ENCODE measurements at regions not wholly inside any gene's neighbourhood (a gene's known extent, or its start where the extent isn't known, plus 50 kb on each side); places are given as distances from the start of the nearest gene placed in this dataset.

DNA sequence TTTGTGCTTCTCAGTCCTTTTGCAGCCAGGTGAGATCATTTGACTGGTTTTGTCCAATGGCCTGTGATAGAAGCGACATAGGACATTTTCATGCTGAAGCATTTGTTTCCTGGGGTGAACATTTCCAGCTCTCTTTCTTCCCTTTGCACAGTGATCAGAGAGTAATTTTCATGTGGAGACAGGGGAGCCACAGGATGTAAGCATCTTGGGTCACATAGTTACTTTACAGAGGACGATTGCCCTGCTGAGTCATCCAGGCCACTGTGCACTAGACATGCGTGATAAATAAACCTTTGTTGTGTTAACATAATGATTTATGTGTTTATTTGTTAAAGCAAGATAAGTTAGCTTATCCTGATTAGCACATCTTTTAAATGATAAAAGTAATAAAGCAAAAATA lies 263.5 kb upstream of the CCDC179 start:
- DNase-seq: no peak
- Mint-ChIP-seq H3K27me3 (ENCODE audit: low read depth) (no peaks in the 10 kb centered on the region), H3K36me3 (ENCODE audit: insufficient read depth in 2 of 2) (no peaks in the 10 kb centered on the region), H3K4me3 (no peak overlapping the region), H3K4me1 (ENCODE audit: low read depth) (no peaks in the 10 kb centered on the region), H3K27ac (no peak overlapping the region), H3K9me3 (no peaks in the 10 kb centered on the region)
- no peak for ATAC-seq (replicated peaks in 1 of 2)

GRCh38 chr11:23124249-23124648 lies 264.0 kb upstream of the CCDC179 start:
- no peak overlapping the region for H3K27ac Mint-ChIP-seq
- H3K4me1 Mint-ChIP-seq (ENCODE audit: low read depth): no peaks in the 10 kb centered on the region
- no peaks in the 10 kb centered on the region for H3K27me3 Mint-ChIP-seq (ENCODE audit: low read depth)
- DNase-seq (no peak), ATAC-seq (replicated peaks in 1 of 2) (no peak)
- no peaks in the 10 kb centered on the region for H3K36me3 Mint-ChIP-seq (ENCODE audit: insufficient read depth in 2 of 2)
- no peak overlapping the region for H3K4me3 Mint-ChIP-seq
- no peaks in the 10 kb centered on the region for H3K9me3 Mint-ChIP-seq

DNA sequence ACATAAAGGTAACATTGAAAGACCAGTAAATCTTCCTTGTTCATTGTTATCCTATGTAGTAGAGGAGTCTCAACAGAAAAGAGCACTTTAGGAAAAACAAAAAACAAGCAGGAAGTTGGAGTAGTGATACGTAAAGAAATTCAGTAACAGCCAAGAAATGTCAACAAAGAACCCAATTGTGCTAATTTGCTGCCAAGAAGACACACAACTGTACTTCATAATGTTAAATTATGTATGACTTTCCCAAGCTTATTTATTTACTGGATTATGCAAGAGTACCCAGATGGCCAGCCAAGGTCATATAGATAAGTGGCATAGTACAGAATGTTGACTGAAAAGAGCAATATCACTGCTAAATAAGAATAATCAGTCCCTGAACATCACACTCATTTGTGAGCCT lies 264.7 kb upstream of the CCDC179 start:
- Mint-ChIP-seq H3K9me3 (peaks cover 0 to 1% of the 10 kb centered on the region in 2 donors), H3K27me3 (ENCODE audit: low read depth) (no peaks in the 10 kb centered on the region), H3K27ac (no peak overlapping the region), H3K36me3 (ENCODE audit: insufficient read depth in 2 of 2) (no peaks in the 10 kb centered on the region), H3K4me1 (ENCODE audit: low read depth) (no peaks in the 10 kb centered on the region), H3K4me3 (no peak overlapping the region)
- no peak for DNase-seq
- no peak for ATAC-seq (replicated peaks in 1 of 2)

GRCh38 chr11:23127706-23128105 lies 267.4 kb upstream of the CCDC179 start:
- Mint-ChIP-seq H3K36me3 (ENCODE audit: insufficient read depth in 2 of 2) (peaks cover 0 to 3% of the 10 kb centered on the region in 2 donors), H3K27ac (no peak overlapping the region), H3K4me1 (ENCODE audit: low read depth) (no peaks in the 10 kb centered on the region), H3K27me3 (ENCODE audit: low read depth) (no peaks in the 10 kb centered on the region), H3K9me3 (peaks cover 4 to 7% of the 10 kb centered on the region in 2 donors), H3K4me3 (no peak overlapping the region)
- ATAC-seq (replicated peaks in 1 of 2): no peak
- DNase-seq: no peak

DNA sequence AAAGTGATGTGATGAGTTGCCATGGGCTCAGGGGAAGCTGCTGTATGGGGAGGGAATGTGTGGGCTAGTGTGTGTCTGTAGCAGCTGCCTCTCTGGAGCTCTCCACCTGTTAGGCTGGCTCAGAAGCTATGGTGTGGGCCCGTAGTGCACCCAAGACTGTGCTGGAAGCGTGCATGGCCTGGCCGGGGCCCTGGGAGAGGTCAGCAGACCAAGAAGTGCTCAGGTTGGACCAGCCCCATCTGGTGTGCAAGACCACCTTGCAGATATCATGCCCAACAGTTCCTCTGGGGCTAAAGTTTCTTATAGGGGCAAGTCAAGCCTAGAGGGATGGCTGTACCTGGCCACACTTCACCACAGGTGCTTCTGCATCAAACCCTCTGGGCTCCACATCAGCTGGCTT lies 274.4 kb upstream of the CCDC179 start:
- H3K4me3 Mint-ChIP-seq: no peak overlapping the region
- H3K36me3 Mint-ChIP-seq (ENCODE audit: insufficient read depth in 2 of 2): peaks cover 0 to 3% of the 10 kb centered on the region in 2 donors
- H3K4me1 Mint-ChIP-seq (ENCODE audit: low read depth): no peaks in the 10 kb centered on the region
- H3K27me3 Mint-ChIP-seq (ENCODE audit: low read depth): no peaks in the 10 kb centered on the region
- H3K27ac Mint-ChIP-seq: no peak overlapping the region
- peaks cover 7 to 11% of the 10 kb centered on the region in 2 donors for H3K9me3 Mint-ChIP-seq
- DNase-seq: no peak
- no peak for ATAC-seq (replicated peaks in 1 of 2)

GRCh38 chr11:23138761-23139160 lies 278.5 kb upstream of the CCDC179 start:
- Mint-ChIP-seq H3K4me1 (ENCODE audit: low read depth) (no peaks in the 10 kb centered on the region), H3K36me3 (ENCODE audit: insufficient read depth in 2 of 2) (peaks cover 0 to 3% of the 10 kb centered on the region in 2 donors), H3K27me3 (ENCODE audit: low read depth) (no peaks in the 10 kb centered on the region), H3K4me3 (no peak overlapping the region), H3K9me3 (peaks cover 3% of the 10 kb centered on the region in 2 donors), H3K27ac (no peak overlapping the region)
- DNase-seq (no peak), ATAC-seq (replicated peaks in 1 of 2) (no peak)

DNA sequence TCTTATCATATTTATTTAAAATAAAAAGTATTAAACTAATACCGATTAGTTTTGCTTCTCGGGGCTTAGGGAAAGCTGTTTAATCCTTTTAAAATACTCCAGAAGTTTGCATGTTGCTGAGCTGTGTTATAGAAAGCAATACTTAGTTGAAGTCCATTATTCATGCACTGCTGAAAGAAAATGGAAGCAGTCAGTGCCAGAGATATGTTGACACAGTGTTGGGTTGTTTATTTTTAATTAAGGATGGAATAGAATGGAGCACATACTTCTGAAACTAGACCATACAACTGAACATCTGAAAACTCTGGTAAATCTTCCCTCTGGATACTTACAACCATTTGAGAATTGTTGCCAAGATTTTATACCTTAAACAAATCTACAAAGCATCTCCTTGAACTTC lies 282.7 kb upstream of the CCDC179 start:
- H3K27ac Mint-ChIP-seq: no peak overlapping the region
- H3K4me3 Mint-ChIP-seq: no peak overlapping the region
- peaks cover 3% of the 10 kb centered on the region in 2 donors for H3K9me3 Mint-ChIP-seq
- no peaks in the 10 kb centered on the region for H3K27me3 Mint-ChIP-seq (ENCODE audit: low read depth)
- H3K36me3 Mint-ChIP-seq (ENCODE audit: insufficient read depth in 2 of 2): peaks cover 0 to 3% of the 10 kb centered on the region in 2 donors
- ATAC-seq (replicated peaks in 1 of 2) (no peak), DNase-seq (no peak)
- no peaks in the 10 kb centered on the region for H3K4me1 Mint-ChIP-seq (ENCODE audit: low read depth)

- Mint-ChIP-seq H3K4me3 (no peak overlapping the region), H3K36me3 (ENCODE audit: insufficient read depth in 2 of 2) (no peaks in the 10 kb centered on the region), H3K27me3 (ENCODE audit: low read depth) (no peaks in the 10 kb centered on the region), H3K4me1 (ENCODE audit: low read depth) (no peaks in the 10 kb centered on the region), H3K9me3 (no peaks in the 10 kb centered on the region), H3K27ac (no peak overlapping the region)
- no peak for ATAC-seq (replicated peaks in 1 of 2)
- DNase-seq: no peak
These were observed 291.5 kb upstream of the CCDC179 start for GRCh38 chr11:23151819-23152218.

- no peak overlapping the region for H3K27ac Mint-ChIP-seq
These were observed 295.2 kb upstream of the CCDC179 start for GRCh38 chr11:23155503-23155902.

GRCh38 chr11:23164022-23164421 lies 303.7 kb upstream of the CCDC179 start:
- Mint-ChIP-seq H3K4me1 (ENCODE audit: low read depth) (no peaks in the 10 kb centered on the region), H3K9me3 (peaks cover 0 to 2% of the 10 kb centered on the region in 2 donors), H3K36me3 (ENCODE audit: insufficient read depth in 2 of 2) (no peaks in the 10 kb centered on the region), H3K4me3 (no peak overlapping the region), H3K27me3 (ENCODE audit: low read depth) (no peaks in the 10 kb centered on the region), H3K27ac (no peak overlapping the region)
- ATAC-seq (replicated peaks in 1 of 2): no peak
- DNase-seq: no peak

More at GRCh38 chr11:23155503-23155902, 295.2 kb upstream of the CCDC179 start:
- Mint-ChIP-seq H3K36me3 (ENCODE audit: insufficient read depth in 2 of 2) (no peaks in the 10 kb centered on the region), H3K27me3 (ENCODE audit: low read depth) (no peaks in the 10 kb centered on the region), H3K4me3 (no peak overlapping the region), H3K4me1 (ENCODE audit: low read depth) (no peaks in the 10 kb centered on the region), H3K9me3 (no peaks in the 10 kb centered on the region)
- DNase-seq: no peak
- no peak for ATAC-seq (replicated peaks in 1 of 2)

DNA sequence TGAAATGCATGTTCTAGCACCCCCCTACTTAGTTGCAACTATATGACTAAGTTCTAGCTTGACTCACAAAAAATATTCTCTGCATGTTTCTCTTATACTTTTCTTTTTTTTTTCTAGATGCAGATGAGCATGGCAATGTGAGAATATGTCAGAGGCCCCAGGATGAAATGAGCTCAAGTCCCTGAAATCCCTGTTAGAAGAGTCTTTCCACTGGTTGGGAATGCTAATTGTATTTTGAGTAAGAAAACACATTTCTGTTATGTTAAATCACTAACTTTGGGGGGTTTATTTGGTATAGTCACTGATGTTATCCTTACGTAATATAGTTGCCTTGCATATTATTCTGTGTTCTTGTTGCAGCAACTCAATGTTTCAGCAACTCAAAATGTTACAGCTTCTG lies 306.1 kb upstream of the CCDC179 start:
- no peak overlapping the region for H3K27ac Mint-ChIP-seq
- H3K4me1 Mint-ChIP-seq (ENCODE audit: low read depth): no peaks in the 10 kb centered on the region
- no peaks in the 10 kb centered on the region for H3K27me3 Mint-ChIP-seq (ENCODE audit: low read depth)
- no peak overlapping the region for H3K4me3 Mint-ChIP-seq
- ATAC-seq (replicated peaks in 1 of 2) (no peak), DNase-seq (no peak)
- H3K9me3 Mint-ChIP-seq: peaks cover 0 to 5% of the 10 kb centered on the region in 2 donors
- H3K36me3 Mint-ChIP-seq (ENCODE audit: insufficient read depth in 2 of 2): no peaks in the 10 kb centered on the region

- Mint-ChIP-seq H3K4me1 (ENCODE audit: low read depth) (no peaks in the 10 kb centered on the region), H3K9me3 (peaks cover 3 to 8% of the 10 kb centered on the region in 2 donors), H3K4me3 (no peak overlapping the region), H3K27me3 (ENCODE audit: low read depth) (no peaks in the 10 kb centered on the region), H3K27ac (no peak overlapping the region), H3K36me3 (ENCODE audit: insufficient read depth in 2 of 2) (peaks cover 0 to 2% of the 10 kb centered on the region in 2 donors)
- no peak for ATAC-seq (replicated peaks in 1 of 2)
- no peak for DNase-seq
These were observed 319.3 kb upstream of the CCDC179 start for GRCh38 chr11:23179609-23180008.

DNA sequence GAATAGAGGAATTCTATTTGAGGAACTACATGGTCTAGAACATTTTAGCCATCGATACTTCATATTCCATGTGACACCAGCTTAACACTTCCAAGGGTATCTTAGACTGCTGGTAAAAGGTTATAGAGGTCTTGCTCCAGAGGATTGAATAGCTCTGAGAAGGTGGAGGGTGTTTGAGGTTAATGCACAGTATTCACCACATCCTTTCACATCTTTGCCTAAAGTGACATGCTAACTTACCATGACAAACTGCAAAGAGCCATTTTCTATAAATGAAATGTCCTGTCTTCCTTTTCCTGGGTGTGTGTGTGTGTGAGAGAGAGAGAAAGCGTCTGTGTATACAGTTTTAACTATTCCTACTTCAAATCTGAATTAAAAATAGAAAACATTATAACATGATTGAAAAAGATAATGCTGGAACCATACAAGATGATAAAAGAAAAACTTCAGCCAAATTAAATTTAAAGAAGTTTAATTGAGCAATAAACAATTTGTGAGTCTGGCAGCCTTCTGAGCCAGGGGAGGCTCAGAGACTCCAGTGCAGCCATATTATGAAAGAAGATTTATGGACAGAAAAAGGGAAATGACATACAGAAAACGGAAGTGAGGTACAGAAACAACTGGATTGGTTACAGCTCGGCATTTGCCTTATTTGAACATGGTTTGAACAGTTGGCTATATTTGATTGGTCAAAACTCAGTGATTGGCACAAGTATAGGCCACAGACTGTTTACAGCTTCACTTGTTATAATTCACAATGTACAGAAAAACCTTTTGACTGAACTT lies 320.9 kb upstream of the CCDC179 start:
- Mint-ChIP-seq H3K4me3 (no peak overlapping the region), H3K9me3 (peaks cover 0 to 4% of the 10 kb centered on the region in 2 donors), H3K4me1 (ENCODE audit: low read depth) (no peaks in the 10 kb centered on the region), H3K27me3 (ENCODE audit: low read depth) (no peaks in the 10 kb centered on the region), H3K27ac (no peak overlapping the region), H3K36me3 (ENCODE audit: insufficient read depth in 2 of 2) (peaks cover 0 to 2% of the 10 kb centered on the region in 2 donors)
- DNase-seq (no peak), ATAC-seq (replicated peaks in 1 of 2) (no peak)

DNA sequence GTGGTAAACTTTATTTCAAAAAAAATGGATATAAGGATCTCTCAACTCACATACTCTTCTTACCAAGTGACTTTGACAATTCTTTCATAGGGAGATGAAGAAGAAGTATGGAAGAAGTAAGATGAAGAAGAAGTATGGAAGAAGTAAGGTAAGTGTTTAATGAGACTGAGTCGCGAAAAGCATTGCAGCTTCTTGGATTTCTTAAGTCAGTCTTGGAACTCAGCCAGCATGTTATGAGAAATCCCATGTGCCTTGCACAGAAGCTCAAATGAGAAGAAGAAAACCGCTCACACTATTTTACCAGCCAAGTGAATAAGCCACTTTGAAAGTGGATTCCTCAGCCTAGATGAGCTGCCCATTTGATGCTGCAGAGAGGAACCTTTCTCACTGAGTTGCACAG lies 332.0 kb upstream of the CCDC179 start:
- DNase-seq: no peak
- ATAC-seq (replicated peaks in 1 of 2): no peak
- Mint-ChIP-seq H3K27me3 (ENCODE audit: low read depth) (no peaks in the 10 kb centered on the region), H3K36me3 (ENCODE audit: insufficient read depth in 2 of 2) (no peaks in the 10 kb centered on the region), H3K9me3 (peaks cover 2 to 6% of the 10 kb centered on the region in 2 donors), H3K4me3 (no peak overlapping the region), H3K27ac (no peak overlapping the region), H3K4me1 (ENCODE audit: low read depth) (no peaks in the 10 kb centered on the region)

All from activated T-cell treated with anti-CD3 and anti-CD28 coated beads, Interleukin-2, amount 50 U/mL, for 72 hours (primary cell).